DND-41 (cell line): ENCODE measurements at regions not wholly inside any gene's neighbourhood (a gene's known extent, or its start where the extent isn't known, plus 50 kb on each side); places are given as distances from the start of the nearest gene placed in this dataset.

ENCODE experiments used
- ATAC-seq: fragments of 200-7000 bp; cut with Tn5 transposase; 3 replicates; pipeline ENCODE4 v1.9.1; 2021; ENCODE audit warnings: low read depth; ENCODE audit not compliant: insufficient read depth
- DNase-seq: peaks from one replicate; pipeline ENCODE4 v3.0.0-alpha.2; 2020
- H2AFZ ChIP-seq: 2 replicates; pipeline ENCODE4 v1.6.0; 2012; ENCODE audit warnings: low read depth, low read length
- H3K27ac ChIP-seq: 2 replicates; pipeline ENCODE4 v1.5.1; 2012; ENCODE audit warnings: low read length, inconsistent platforms
- H3K27me3 ChIP-seq: fragments of 200-600 bp; sonication (generic); 2 replicates; pipeline ENCODE4 v1.6.0; 2012; ENCODE audit warnings: low read length, mild to moderate bottlenecking, inconsistent platforms; ENCODE audit not compliant: insufficient read depth, poor library complexity
- H3K36me3 ChIP-seq: 2 replicates; pipeline ENCODE4 v1.5.1; 2012; ENCODE audit warnings: low read length, inconsistent platforms; ENCODE audit not compliant: insufficient read depth
- H3K4me1 ChIP-seq: 2 replicates; pipeline ENCODE4 v1.5.1; 2012; ENCODE audit warnings: mild to moderate bottlenecking, low read length; ENCODE audit not compliant: insufficient read depth
- H3K4me2 ChIP-seq: 2 replicates; pipeline ENCODE4 v1.6.0; 2012; ENCODE audit warnings: mild to moderate bottlenecking, moderate library complexity, low read length, inconsistent platforms; ENCODE audit not compliant: insufficient read depth
- H3K4me3 ChIP-seq, 2 experiments: fragments of 200-600 bp in 1 of 2; shearing (Covaris generic) in 1 of 2; 2 replicates each; pipeline ENCODE4 v1.5.1; 2012 to 2016; ENCODE audit warnings: inconsistent platforms in 2 of 2, low read length in 2 of 2, mild to moderate bottlenecking in 2 of 2, low read depth in 1 of 2, moderate library complexity in 1 of 2
- H3K79me2 ChIP-seq: 2 replicates; pipeline ENCODE4 v1.6.0; 2012; ENCODE audit warnings: low read length, inconsistent platforms; ENCODE audit not compliant: insufficient read depth
- H3K9ac ChIP-seq: 2 replicates; pipeline ENCODE4 v1.6.0; 2012; ENCODE audit warnings: low read depth, mild to moderate bottlenecking, inconsistent platforms, low read length, moderate library complexity
- H3K9me3 ChIP-seq: 2 replicates; pipeline ENCODE4 v1.5.1; 2012; ENCODE audit warnings: low read length, moderate library complexity, mild to moderate bottlenecking, inconsistent platforms; ENCODE audit not compliant: insufficient read depth, severe bottlenecking
- H4K20me1 ChIP-seq: 2 replicates; pipeline ENCODE4 v1.6.0; 2012; ENCODE audit warnings: low read length; ENCODE audit not compliant: insufficient read depth
- EZH2 ChIP-seq: IDR thresholded peaks from 3 replicates; pipeline ENCODE4 v1.6.1; 2012; ENCODE audit warnings: borderline replicate concordance, low read depth, mild to moderate bottlenecking, moderate library complexity, low read length, inconsistent platforms; ENCODE audit not compliant: severe bottlenecking
- TF ChIP-seq, protein P1 (sequence below): IDR thresholded peaks from 2 replicates; pipeline ENCODE4 v1.5.1; 2012; ENCODE audit warnings: borderline replicate concordance, low read length, moderate library complexity, mild to moderate bottlenecking; ENCODE audit not compliant: poor library complexity, severe bottlenecking; ENCODE audit errors: extremely low read depth

DNA sequence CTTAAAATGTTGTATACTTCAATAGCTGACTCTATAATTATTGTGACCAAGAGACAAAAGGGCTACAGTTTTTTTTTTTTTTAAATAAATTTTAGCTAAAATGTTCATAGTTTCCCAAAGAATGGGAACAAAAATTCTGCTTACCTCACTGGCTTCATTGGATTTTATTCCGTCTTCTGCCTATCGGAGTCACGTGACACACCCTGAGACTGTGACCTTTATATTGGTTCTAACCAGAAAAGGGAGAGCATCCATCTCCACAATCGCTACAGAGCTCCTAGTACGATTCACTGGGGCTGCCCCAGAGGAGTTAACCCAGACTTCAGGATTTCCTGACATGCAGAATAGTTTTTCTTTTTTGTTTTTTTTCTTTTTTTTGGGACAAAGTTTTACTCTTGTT is 203.6 kb upstream of the SLC35G4 start:
- no peak overlapping the region for H3K4me3 ChIP-seq

DNA sequence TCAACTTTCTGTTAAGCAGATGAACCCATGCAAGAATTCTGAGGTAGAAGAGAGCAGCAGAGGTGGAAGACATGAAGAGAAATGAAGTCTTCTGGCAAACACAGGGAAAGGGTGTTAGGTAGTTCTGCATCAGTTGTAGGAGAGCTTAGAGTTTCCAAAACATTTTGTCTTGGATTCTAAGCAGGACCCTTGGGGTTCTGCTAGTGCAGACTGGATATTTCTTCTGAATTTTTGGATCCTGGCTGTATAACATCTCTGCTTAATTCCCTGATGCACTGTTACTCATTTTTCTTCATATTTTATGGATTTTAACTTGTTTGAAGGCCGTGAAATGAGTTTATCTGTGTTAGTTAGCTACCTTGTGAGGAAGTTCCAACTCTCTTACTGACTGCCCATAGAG is 208.7 kb upstream of the SLC35G4 start:
- Histone ChIP-seq H3K9me3 (no peaks in the 10 kb centered on the region), H3K4me3 (no peak overlapping the region), H4K20me1 (no peaks in the 10 kb centered on the region), H3K4me2 (no peak overlapping the region), H2AFZ (no peak overlapping the region), H3K79me2 (no peaks in the 10 kb centered on the region), H3K9ac (no peak overlapping the region), H3K27me3 (no peaks in the 10 kb centered on the region), H3K4me1 (no peaks in the 10 kb centered on the region), H3K27ac (no peak overlapping the region), H3K36me3 (no peaks in the 10 kb centered on the region)
- TF ChIP-seq, protein P1, sequence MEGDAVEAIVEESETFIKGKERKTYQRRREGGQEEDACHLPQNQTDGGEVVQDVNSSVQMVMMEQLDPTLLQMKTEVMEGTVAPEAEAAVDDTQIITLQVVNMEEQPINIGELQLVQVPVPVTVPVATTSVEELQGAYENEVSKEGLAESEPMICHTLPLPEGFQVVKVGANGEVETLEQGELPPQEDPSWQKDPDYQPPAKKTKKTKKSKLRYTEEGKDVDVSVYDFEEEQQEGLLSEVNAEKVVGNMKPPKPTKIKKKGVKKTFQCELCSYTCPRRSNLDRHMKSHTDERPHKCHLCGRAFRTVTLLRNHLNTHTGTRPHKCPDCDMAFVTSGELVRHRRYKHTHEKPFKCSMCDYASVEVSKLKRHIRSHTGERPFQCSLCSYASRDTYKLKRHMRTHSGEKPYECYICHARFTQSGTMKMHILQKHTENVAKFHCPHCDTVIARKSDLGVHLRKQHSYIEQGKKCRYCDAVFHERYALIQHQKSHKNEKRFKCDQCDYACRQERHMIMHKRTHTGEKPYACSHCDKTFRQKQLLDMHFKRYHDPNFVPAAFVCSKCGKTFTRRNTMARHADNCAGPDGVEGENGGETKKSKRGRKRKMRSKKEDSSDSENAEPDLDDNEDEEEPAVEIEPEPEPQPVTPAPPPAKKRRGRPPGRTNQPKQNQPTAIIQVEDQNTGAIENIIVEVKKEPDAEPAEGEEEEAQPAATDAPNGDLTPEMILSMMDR = no peak
- TF ChIP-seq EZH2 = no peak
- DNase-seq (no peak), ATAC-seq (no peak)

More for the DNA sequence above, 203.6 kb upstream of the SLC35G4 start:
- H4K20me1 ChIP-seq = no peaks in the 10 kb centered on the region
- no peak for DNase-seq
- no peak overlapping the region for H3K4me2 ChIP-seq
- H3K9me3 ChIP-seq = no peaks in the 10 kb centered on the region
- ATAC-seq = no peak
- no peak overlapping the region for H2AFZ ChIP-seq
- no peaks in the 10 kb centered on the region for H3K4me1 ChIP-seq
- H3K79me2 ChIP-seq = no peaks in the 10 kb centered on the region
- H3K36me3 ChIP-seq = no peaks in the 10 kb centered on the region
- no peak overlapping the region for H3K9ac ChIP-seq
- no peak overlapping the region for H3K27ac ChIP-seq
- no peaks in the 10 kb centered on the region for H3K27me3 ChIP-seq
- TF ChIP-seq, protein P1 = no peak
- TF ChIP-seq EZH2 = no peak

DNA sequence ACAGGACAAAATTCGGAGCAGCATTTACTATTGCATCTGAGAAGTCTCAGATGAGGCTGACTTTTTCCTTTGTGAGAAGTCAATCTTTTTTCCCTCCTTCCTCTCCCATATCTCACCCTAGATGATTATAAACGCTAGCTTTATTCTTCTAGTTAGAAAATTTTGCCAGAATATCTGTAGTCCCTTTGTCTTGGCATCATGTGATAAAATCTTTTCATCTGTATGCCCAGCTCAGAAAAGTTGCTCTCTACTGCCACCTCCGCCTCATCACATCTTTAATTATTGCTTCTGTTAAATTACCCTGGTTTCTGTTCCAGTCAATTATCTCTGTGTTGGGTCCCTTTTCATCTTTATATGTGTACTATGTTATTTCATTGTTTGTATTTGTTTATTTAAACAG is 210.8 kb upstream of the SLC35G4 start:
- TF ChIP-seq, protein P1 = peak; percentile 53
- no peak for TF ChIP-seq EZH2
- Histone ChIP-seq H3K36me3 (no peaks in the 10 kb centered on the region), H3K27me3 (no peaks in the 10 kb centered on the region), H2AFZ (no peak overlapping the region), H3K27ac (no peak overlapping the region), H3K79me2 (no peaks in the 10 kb centered on the region), H3K4me2 (no peak overlapping the region), H3K9me3 (no peaks in the 10 kb centered on the region), H3K9ac (no peak overlapping the region), H3K4me1 (no peaks in the 10 kb centered on the region), H3K4me3 (no peak overlapping the region), H4K20me1 (no peaks in the 10 kb centered on the region)
- DNase-seq (no peak), ATAC-seq (no peak)
